ENCODE measurements at regions not wholly inside any gene's neighbourhood (a gene's known extent, or its start where the extent isn't known, plus 50 kb on each side); places are given as distances from the start of the nearest gene placed in this dataset.

GRCh38 chr13:103965506-103966243 lies 899.5 kb upstream of the SLC10A2 start:
- H3K4me3 ChIP-seq (ENCODE audit: control insufficient read depth, low read depth, low read length): no peak overlapping the region
- TF ChIP-seq, protein P1, sequence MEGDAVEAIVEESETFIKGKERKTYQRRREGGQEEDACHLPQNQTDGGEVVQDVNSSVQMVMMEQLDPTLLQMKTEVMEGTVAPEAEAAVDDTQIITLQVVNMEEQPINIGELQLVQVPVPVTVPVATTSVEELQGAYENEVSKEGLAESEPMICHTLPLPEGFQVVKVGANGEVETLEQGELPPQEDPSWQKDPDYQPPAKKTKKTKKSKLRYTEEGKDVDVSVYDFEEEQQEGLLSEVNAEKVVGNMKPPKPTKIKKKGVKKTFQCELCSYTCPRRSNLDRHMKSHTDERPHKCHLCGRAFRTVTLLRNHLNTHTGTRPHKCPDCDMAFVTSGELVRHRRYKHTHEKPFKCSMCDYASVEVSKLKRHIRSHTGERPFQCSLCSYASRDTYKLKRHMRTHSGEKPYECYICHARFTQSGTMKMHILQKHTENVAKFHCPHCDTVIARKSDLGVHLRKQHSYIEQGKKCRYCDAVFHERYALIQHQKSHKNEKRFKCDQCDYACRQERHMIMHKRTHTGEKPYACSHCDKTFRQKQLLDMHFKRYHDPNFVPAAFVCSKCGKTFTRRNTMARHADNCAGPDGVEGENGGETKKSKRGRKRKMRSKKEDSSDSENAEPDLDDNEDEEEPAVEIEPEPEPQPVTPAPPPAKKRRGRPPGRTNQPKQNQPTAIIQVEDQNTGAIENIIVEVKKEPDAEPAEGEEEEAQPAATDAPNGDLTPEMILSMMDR (IDR thresholded peaks at IDR 0.05; ENCODE audit: control insufficient read depth, insufficient read depth, low read depth, low read length, missing control alignments): no peak
- DNase-seq (ENCODE audit: low read depth): no peak

- no peak for DNase-seq (ENCODE audit: low read depth)
- no peak overlapping the region for H3K4me3 ChIP-seq (ENCODE audit: control insufficient read depth, low read depth, low read length)
- TF ChIP-seq, protein P1 (IDR thresholded peaks at IDR 0.05; ENCODE audit: control insufficient read depth, insufficient read depth, low read depth, low read length, missing control alignments): no peak
Observed at GRCh38 chr13:103961784-103962183, 895.6 kb upstream of the SLC10A2 start.

DNA sequence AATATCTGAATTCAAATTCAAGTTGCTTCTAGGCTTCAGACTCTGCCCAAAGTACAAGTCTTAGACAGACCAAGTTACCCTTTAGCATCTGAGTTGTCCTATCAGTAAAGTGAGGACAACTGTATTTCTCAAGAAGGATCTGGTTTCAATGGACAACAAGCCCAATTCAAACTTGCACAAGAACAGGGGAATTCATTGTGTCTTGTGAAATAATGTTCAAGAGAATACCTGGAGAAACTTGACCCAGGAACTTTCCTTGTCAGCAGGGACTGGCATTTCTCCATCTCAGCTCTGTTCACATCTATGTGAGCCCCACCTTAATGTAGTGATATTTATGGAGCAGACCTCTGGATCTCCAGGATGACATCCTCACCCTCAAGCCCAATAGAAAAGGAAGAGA lies 894.9 kb upstream of the SLC10A2 start:
- DNase-seq (ENCODE audit: low read depth): no peak
- TF ChIP-seq, protein P1 (IDR thresholded peaks at IDR 0.05; ENCODE audit: control insufficient read depth, insufficient read depth, low read depth, low read length, missing control alignments): no peak
- H3K4me3 ChIP-seq (ENCODE audit: control insufficient read depth, low read depth, low read length): no peak overlapping the region

GRCh38 chr13:103960001-103960400 lies 893.8 kb upstream of the SLC10A2 start:
- no peak for DNase-seq (ENCODE audit: low read depth)
- TF ChIP-seq, protein P1 (IDR thresholded peaks at IDR 0.05; ENCODE audit: control insufficient read depth, insufficient read depth, low read depth, low read length, missing control alignments): no peak
- no peak overlapping the region for H3K4me3 ChIP-seq (ENCODE audit: control insufficient read depth, low read depth, low read length)

GRCh38 chr13:103958691-103959090 lies 892.5 kb upstream of the SLC10A2 start:
- TF ChIP-seq, protein P1 (IDR thresholded peaks at IDR 0.05; ENCODE audit: control insufficient read depth, insufficient read depth, low read depth, low read length, missing control alignments): no peak
- H3K4me3 ChIP-seq (ENCODE audit: control insufficient read depth, low read depth, low read length): no peak overlapping the region
- no peak for DNase-seq (ENCODE audit: low read depth)

DNA sequence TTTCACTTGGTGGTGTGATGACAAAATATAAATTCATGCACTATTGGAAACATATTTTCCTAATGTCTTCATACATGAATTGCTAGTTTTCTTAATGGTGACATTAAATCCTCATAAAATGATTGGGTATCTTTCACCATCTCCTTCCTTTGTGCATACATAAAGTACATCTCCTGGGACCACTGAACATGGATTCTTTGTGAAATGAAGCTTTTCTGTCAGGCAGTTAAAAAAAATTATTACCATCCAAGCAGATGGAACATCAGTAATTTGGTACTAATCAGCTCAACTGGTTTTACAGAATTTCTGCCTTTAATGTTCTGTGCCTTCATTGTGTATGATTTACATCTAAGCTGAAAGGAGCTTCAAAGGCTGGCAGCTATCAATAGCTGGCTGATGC lies 891.7 kb upstream of the SLC10A2 start:
- DNase-seq (ENCODE audit: low read depth): no peak
- H3K4me3 ChIP-seq (ENCODE audit: control insufficient read depth, low read depth, low read length): no peak overlapping the region
- TF ChIP-seq, protein P1 (IDR thresholded peaks at IDR 0.05; ENCODE audit: control insufficient read depth, insufficient read depth, low read depth, low read length, missing control alignments): no peak

All from AG09309 (cell line).